ENCODE measurements at regions not wholly inside any gene's neighbourhood (a gene's known extent, or its start where the extent isn't known, plus 50 kb on each side); places are given as distances from the start of the nearest gene placed in this dataset.
"Not testable (repeated sequence)": the region's sequence is repeated elsewhere in the genome, so short reads cannot be mapped to it uniquely, and the experiment has no call there.

DNA sequence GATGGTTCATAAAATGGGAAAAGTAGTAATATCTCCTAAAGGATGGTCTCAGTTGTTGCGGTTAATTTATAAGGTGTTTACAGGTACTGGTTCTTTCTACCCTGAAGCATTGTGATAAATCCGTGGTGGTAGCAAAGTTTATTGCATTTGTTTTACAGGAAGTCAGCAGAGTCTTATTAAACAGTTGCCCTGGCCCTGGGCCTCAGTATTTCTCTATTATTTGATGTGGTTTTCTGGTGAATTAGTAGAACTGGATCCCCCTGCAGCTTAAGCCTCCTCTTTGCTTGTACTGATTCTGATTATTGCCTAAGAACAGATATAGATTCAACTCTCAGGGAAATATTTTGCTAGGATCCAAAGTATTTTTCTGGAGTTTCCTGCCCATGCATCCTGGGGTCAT lies 76.4 kb upstream of the CD55 start:
- H3K27ac ChIP-seq = no peak overlapping the region
- TF ChIP-seq CTCF (conservative IDR thresholded peaks at IDR 0.05) (no peak), ZFX (IDR thresholded peaks at IDR 0.05) (no peak)

DNA sequence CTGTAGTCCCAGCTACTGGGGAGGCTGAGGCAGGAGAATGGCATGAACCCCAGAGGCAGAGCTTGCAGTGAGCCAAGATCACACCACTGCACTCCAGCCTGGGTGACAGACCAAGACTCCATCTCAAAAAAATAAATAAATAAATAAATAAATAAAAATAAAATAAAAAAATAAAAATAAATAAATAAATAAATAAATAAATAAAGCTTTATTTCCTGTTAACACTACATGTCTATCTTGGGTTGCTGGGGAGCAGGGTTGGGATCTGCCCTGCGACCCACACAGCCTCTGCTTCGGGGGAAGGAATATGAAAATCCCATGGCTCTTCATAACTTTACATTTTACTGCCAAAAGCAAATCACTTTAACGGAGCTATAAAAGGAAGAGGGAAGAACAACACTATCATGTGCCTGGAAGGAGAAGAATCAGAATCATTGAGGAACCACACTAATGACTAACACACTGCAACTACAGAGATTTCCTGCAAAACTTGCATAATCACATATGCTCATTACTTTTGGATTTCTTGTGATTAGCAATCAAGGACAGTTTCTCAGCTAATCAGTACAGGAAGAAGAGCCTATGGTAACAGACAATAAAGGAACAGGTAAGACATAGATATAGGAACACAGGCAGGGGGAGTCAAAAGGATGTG lies 72.8 kb upstream of the CD55 start:
- H3K27ac ChIP-seq = no peak overlapping the region
- TF ChIP-seq CTCF (conservative IDR thresholded peaks at IDR 0.05) (no peak), ZFX (IDR thresholded peaks at IDR 0.05) (no peak)

- H3K27ac ChIP-seq = no peak overlapping the region
- TF ChIP-seq ZFX (IDR thresholded peaks at IDR 0.05) (no peak), CTCF (conservative IDR thresholded peaks at IDR 0.05) (no peak)
Measured at GRCh38 chr1:207250431-207250830, 71.0 kb upstream of the CD55 start.

GRCh38 chr1:207251066-207251465 lies 70.4 kb upstream of the CD55 start:
- H3K27ac ChIP-seq = no peak overlapping the region
- TF ChIP-seq CTCF (conservative IDR thresholded peaks at IDR 0.05) (no peak), ZFX (IDR thresholded peaks at IDR 0.05) (no peak)

DNA sequence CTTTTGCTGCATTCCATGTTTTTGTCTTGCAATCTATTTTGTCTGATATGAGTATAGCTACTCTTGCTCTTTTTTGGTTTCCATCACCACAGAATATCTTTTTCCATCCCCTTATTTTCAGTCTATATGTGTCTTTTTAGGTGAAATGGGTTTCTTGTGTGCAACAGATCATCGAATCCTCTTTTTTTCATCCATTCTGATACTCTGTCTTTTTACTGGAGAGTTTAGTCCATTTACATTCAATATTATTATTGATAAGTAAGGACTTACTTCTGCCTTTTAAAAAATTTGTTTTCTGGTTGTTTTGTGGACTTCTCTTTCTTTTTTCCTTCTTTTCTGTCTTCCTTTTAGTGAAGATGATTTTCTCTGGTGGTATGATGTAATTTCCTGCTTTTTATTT lies 64.6 kb upstream of the CD55 start:
- TF ChIP-seq CTCF (conservative IDR thresholded peaks at IDR 0.05) = no peak
- TF ChIP-seq ZFX (IDR thresholded peaks at IDR 0.05) = no peak
- no peak overlapping the region for H3K27ac ChIP-seq

GRCh38 chr1:207259391-207259790 lies 62.1 kb upstream of the CD55 start:
- TF ChIP-seq CTCF (conservative IDR thresholded peaks at IDR 0.05) = peak; percentile 53
- no peak for TF ChIP-seq ZFX (IDR thresholded peaks at IDR 0.05)

DNA sequence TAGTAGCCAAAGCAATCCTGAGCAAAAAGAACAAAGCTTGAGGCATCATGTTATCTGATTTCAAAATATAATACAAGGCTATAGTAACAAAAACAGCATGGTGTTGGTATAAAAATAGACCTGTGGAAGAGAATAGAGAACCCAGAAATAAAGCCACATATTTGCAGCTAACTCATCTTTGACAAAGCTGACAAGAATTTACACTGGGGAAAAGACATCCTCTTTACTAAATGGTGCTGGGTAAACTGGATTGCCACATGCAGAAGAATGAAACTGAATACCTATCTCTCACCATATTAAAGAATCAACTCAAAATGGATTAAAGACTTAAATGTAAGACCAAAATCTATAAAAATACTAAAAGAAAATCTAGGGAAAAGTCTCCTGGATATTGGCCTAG lies 59.5 kb upstream of the CD55 start:
- TF ChIP-seq CTCF (conservative IDR thresholded peaks at IDR 0.05) (no peak), ZFX (IDR thresholded peaks at IDR 0.05) (no peak)
- H3K27ac ChIP-seq = no peak overlapping the region

More at GRCh38 chr1:207259391-207259790, 62.1 kb upstream of the CD55 start:
- no peak overlapping the region for H3K27ac ChIP-seq

DNA sequence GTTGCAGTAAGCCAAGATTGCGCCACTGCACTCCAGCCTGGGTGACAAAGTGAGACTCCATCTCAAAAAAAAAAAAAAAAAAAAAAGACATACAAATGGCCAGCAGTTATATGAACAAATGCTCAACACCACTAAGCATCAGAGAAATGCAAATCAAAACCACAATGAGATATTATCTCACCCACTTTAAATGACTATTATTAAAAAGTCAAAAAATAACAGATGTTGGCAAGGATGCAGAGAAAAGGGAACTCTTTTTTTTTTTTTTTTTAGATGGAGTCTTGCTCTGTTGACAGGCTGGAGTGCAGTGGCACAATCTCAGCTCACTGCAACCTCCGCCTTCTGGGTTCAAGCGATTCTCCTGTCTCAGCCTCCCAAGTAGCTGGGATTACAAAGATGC lies 58.6 kb upstream of the CD55 start:
- not testable (repeated sequence) for H3K27ac ChIP-seq
